IPS DF 4.7 (cell line): ENCODE measurements at regions not wholly inside any gene's neighbourhood (a gene's known extent, or its start where the extent isn't known, plus 50 kb on each side); places are given as distances from the start of the nearest gene placed in this dataset.
"Not testable (repeated sequence)": the region's sequence is repeated elsewhere in the genome, so short reads cannot be mapped to it uniquely, and the experiment has no call there.

Experiments
- DNase-seq: peaks from one replicate; pipeline ENCODE4 v3.0.0-alpha.2; 2013; ENCODE audit warnings: low spot score; ENCODE audit errors: extremely low read depth

DNA sequence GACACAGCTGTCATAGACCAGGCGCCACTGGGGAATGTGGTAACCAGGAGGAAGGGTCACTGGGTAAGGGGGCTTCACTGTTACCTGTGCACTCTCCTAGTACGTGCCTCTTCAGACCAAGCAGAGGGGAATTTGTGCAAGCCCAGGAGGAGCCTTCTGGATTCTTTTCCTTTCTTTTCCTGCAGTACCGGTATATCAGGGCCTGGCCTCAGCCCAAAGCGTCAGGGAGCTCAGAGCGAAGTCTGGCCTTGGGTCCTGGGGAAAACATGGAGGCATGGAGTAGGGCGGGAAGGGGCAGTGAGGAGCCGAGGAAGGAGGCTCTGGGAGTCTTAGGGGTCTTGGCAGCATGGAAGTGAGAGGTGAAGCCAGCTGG lies 133.6 kb upstream of the GDF10 start:
- DNase-seq = no peak

DNA sequence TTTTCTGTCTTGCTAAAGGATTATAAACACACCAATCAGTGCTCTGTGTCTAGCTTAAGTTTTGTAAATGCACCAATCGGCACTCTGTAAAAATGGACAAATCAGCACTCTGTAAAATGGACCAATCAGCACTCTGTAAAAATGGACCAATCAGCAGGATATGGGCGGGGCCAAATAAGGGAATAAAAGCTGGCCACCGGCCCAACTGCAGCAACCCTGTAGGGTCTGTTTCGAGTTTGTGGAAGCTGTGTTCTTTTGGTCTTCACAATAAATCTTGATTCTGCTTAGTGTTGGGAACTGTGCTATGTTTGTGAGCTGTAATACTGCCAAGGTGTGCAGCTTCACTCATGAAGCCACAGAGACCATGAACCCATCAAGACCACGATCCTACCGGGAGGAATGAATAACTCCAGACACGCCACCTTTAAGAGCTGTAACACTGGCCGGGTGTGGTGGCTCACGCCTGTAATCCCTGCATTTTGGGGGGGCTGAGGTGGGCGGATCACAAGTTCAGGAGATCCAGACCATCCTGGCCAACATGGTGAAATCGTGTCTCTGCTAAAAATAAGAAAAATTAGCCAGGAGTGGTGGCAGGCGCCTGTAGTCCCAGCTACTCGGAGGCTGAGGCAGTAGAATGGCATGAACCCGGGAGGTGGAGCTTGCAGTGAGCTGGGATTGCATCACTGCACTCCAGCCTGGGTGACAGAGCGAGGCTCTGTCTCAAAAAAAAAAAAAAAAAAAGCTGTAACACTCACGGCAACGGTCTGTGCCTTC lies 133.0 kb upstream of the GDF10 start:
- DNase-seq = not testable (repeated sequence)

DNA sequence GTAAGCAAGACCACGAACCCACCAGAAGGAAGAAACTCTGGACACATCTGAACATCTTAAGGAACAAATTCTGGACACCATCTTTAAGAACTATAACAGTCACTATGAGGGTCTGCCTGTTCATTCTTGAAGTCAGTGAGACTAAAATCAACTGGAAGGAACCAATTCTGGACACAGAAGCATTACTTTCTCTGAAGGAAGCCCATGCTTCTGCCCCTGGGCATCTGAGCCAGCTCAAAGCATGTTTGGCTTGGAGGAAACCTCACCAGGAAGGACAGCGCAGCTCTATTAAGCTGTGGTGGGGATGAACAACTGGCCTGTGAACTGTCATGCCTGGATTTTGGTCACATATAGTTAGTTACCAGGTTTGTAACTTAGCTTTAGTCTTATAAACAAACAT lies 132.4 kb upstream of the GDF10 start:
- no peak for DNase-seq

DNA sequence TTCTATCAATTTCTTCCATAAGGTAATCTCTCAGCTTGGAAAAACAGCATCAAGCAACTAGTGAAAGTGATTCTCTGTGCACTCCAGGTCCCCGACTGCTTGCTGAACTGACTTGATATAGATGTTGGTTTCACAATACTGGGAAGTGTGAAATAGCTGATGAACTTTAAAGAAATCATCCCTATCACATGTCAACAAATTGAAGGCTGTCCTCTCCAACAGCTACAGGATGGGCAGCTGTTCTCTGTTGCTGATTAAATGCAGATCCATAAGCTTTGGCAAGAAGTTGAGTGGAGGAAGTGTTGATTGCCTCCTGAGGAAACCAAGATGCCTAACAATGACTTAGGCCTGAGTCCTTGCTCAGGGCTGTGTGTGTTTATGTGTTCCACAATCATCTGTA lies 130.4 kb upstream of the GDF10 start:
- no peak for DNase-seq

DNA sequence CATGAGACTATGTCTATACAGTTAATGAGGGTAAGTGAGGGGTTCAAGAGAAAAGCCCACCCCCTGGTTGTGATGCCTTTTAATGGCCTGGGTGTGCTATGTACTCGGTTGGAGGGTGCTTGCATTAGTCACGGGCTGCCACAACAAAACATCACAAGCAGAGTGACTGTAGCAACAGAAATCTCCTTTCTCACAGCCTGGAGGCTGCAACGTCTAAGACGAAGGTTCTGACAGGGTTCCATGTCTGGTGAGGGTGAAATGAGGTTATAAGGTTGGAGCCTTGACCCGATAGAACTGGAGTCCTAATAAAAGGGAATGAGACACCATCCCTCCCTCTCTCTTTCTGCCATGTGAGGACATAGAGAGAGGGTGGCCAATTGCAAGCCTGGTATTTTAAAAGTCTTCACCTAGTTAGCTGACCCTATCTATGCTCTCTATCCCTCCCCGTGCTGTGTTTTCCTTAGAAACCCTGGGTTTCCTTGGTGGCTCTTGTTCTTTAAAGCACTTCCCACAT lies 126.0 kb upstream of the GDF10 start:
- DNase-seq = no peak

- DNase-seq = no peak
Measured at GRCh38 chr10:47175181-47176123, 124.5 kb upstream of the GDF10 start.

GRCh38 chr10:47176206-47176902 lies 123.6 kb upstream of the GDF10 start:
- no peak for DNase-seq

- DNase-seq = no peak
Measured at GRCh38 chr10:47176903-47177868, 122.8 kb upstream of the GDF10 start.

GRCh38 chr10:47178537-47179290 lies 121.3 kb upstream of the GDF10 start:
- no peak for DNase-seq

DNA sequence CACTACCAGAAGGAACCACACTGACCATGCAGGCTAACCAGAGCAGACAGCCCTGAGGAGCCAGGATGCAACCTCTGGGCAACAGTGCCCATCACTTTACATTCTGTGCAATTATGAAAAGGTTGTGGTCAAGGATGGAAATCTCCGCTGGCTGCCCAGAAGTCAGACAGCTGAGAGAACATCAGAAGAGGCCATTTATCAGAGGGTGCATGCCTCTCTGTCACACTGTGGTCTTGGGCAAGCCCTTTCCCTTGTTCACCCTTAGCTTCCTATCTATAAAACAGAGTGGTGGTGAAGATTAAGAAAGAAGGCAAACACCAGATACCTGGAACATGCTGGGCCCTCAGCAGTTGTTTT lies 120.7 kb upstream of the GDF10 start:
- DNase-seq = no peak

- DNase-seq = no peak
Measured at GRCh38 chr10:47181052-47181849, 118.7 kb upstream of the GDF10 start.

GRCh38 chr10:47182934-47183703 lies 116.9 kb upstream of the GDF10 start:
- DNase-seq = no peak

DNA sequence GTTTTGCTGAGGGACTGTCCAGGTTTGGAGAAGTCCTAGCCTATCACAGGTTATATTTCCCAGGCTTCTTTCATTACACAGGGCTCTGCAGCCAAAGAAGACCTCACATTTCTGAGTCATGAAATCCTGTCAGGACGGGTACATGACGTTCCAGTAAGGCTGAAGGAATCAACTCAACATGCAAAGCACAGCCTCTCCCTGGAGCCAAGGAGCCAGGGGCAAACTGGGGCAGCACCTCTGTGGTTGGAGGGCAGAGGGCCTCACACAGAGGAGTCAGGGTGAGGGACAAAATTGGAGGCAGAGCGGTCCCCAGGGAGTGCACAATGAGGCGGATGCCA lies 116.3 kb upstream of the GDF10 start:
- no peak for DNase-seq

- DNase-seq = no peak
Measured at GRCh38 chr10:47184273-47184672, 115.7 kb upstream of the GDF10 start.

GRCh38 chr10:47184724-47185330 lies 115.2 kb upstream of the GDF10 start:
- no peak for DNase-seq

GRCh38 chr10:47186941-47187340 lies 113.1 kb upstream of the GDF10 start:
- DNase-seq = no peak

- no peak for DNase-seq
Measured at GRCh38 chr10:47187592-47187991, 112.4 kb upstream of the GDF10 start.

DNA sequence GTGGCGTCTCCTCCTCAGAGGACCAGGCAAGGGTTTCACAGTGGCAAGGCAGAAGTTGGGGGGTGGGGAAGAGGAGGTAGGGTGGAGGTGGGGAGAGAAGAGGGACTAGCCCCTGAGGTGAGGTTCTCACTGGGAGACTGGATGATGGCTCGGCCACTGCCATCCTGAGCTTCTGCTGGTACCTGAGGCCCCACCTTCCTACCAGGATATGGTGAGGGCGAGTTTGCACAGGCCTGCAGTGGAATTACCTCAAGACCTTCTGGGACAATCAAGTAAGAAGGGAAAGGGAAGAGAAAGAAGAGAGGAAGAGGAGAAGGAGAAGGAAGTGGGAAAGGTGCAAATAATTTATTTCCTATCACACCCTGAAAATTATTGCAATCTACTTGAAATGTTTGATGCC lies 111.8 kb upstream of the GDF10 start:
- no peak for DNase-seq
